K562 (cell line): ENCODE measurements at regions not wholly inside any gene's neighbourhood (a gene's known extent, or its start where the extent isn't known, plus 50 kb on each side); places are given as distances from the start of the nearest gene placed in this dataset.

Experiments used
- ATF1 ChIP-seq, 2 experiments: fragments of 450-650 bp in 1 of 2; IDR thresholded peaks; 2 replicates each; pipeline ENCODE4 v1.6.1; 2016; ENCODE audit warnings: missing compliant biosample characterization in 1 of 2, missing genetic modification characterization in 1 of 2
- BRD4 ChIP-seq: fragments of 200-600 bp; sonication (generic); IDR thresholded peaks from 2 replicates; pipeline ENCODE4 v1.6.1; 2017; ENCODE audit warnings: inconsistent platforms
- CBFA2T3 ChIP-seq: fragments of 450-650 bp; IDR thresholded peaks from 2 replicates; pipeline ENCODE4 v1.6.1; 2017
- CCNT2 ChIP-seq: IDR thresholded peaks from 2 replicates; pipeline ENCODE4 v1.6.1; 2011; ENCODE audit warnings: borderline replicate concordance, low read depth, mild to moderate bottlenecking, moderate library complexity, mixed read lengths, low read length; ENCODE audit not compliant: insufficient read length; ENCODE audit errors: extremely low read depth
- CXXC5 ChIP-seq: fragments of 250-450 bp; sonication (Bioruptor Pico); IDR thresholded peaks from 2 replicates; pipeline ENCODE4 v1.8.0; 2022; ENCODE audit warnings: inconsistent platforms, mild to moderate bottlenecking, moderate library complexity
- MYC ChIP-seq, 2 experiments: fragments of 250-450 bp in 1 of 2; sonication (Bioruptor Pico) in 1 of 2; IDR thresholded peaks; 2 replicates each; pipeline versions ENCODE4 v1.5.1 to v1.6.1; 2012 to 2021; ENCODE audit warnings: low read depth in 2 of 2, borderline replicate concordance in 1 of 2, improper control_type of control experiment in 1 of 2, low read length in 1 of 2, mild to moderate bottlenecking in 1 of 2, moderate library complexity in 1 of 2
- REST ChIP-seq, 2 experiments: fragments of 450-650 bp; formaldehyde crosslinking in 1 of 2; IDR thresholded peaks; 2 replicates each; pipeline versions ENCODE4 v1.4.0 to v1.6.1; 2014 to 2020; ENCODE audit warnings: mild to moderate bottlenecking in 2 of 2, borderline replicate concordance in 1 of 2, low read depth in 1 of 2
- SMC3 ChIP-seq: conservative IDR thresholded peaks from 2 replicates; pipeline ENCODE4 v1.6.1; 2011; ENCODE audit warnings: low read depth, low read length, improper control_type of control experiment; ENCODE audit not compliant: insufficient read depth
- VEZF1 ChIP-seq: fragments of 200-800 bp; sonication (Bioruptor generic); IDR thresholded peaks from 2 replicates; pipeline ENCODE4 v1.6.1; 2017; ENCODE audit warnings: missing genetic modification characterization, missing compliant biosample characterization
- WHSC1 ChIP-seq: IDR thresholded peaks from one replicate; pipeline ENCODE4 v1.6.1; 2012; ENCODE audit warnings: low read length, control low read depth, inconsistent platforms
- ZNF347 ChIP-seq: fragments of 450-650 bp; formaldehyde crosslinking; IDR thresholded peaks from 2 replicates; pipeline ENCODE4 v1.4.0; 2020; ENCODE audit warnings: low read depth, mild to moderate bottlenecking, moderate library complexity
- ZNF592 ChIP-seq: fragments of 450-650 bp; IDR thresholded peaks from 2 replicates; pipeline ENCODE4 v1.6.1; 2017; ENCODE audit warnings: antibody characterized with exemption, mild to moderate bottlenecking

- TF ChIP-seq VEZF1 (CRISPR knock-in tag) (peak; percentile 38), ZNF592 (peak; percentile 64; the same call in 1 of the 2 replicates), SMC3 (peak; percentile 89), ATF1 (CRISPR knock-in tag; IDR thresholded peaks at IDR 0.05) (no peak), ATF1 (tag; IDR thresholded peaks at IDR 0.05) (no peak), CBFA2T3 (no peak), BRD4 (no peak), CCNT2 (peak; percentile 37), CXXC5 (CRISPR knock-in tag) (peak; percentile 71), ZNF347 (CRISPR knock-in tag) (no peak), WHSC1 (no peak), REST (IDR thresholded peaks at IDR 0.05; ENCODE audit: borderline replicate concordance) (peak; percentile 89), REST (CRISPR knock-in tag; IDR thresholded peaks at IDR 0.05; ENCODE audit: low read depth) (no peak), MYC (IDR thresholded peaks at IDR 0.05; ENCODE audit: low read depth, low read length) (peak; percentile 29; the same call in 1 of the 2 replicates), MYC (CRISPR knock-in tag; IDR thresholded peaks at IDR 0.05; ENCODE audit: borderline replicate concordance, low read depth) (no peak)
These were observed 123.9 kb upstream of the SLC1A4 start (continued) for GRCh38 chr2:64865073-64865830.
